A673 (cell line): ENCODE measurements at regions not wholly inside any gene's neighbourhood (a gene's known extent, or its start where the extent isn't known, plus 50 kb on each side); places are given as distances from the start of the nearest gene placed in this dataset.

ENCODE experiments used
- BruUV-seq: library from RNA; stranded (reverse); fragments of 400-500 nt; replicated peaks from 2 replicates; lab custom pipeline; 2021; lab: Mats Ljungman, UMichigan
- CTCF ChIA-PET: fragments of 300-600 bp; sonication (Branson Sonifier 250); formaldehyde crosslinking; loops from one replicate; lab custom pipeline; 2022; ENCODE audit warnings: antibody characterized with exemption; lab: Charles Lee
- POLR2A ChIA-PET: fragments of 300-600 bp; sonication (Branson Sonifier 250); formaldehyde crosslinking; loops from one replicate; lab custom pipeline; 2022; ENCODE audit warnings: antibody characterized with exemption; ENCODE audit not compliant: low non-redundant PET; lab: Charles Lee
- DNase-seq: peaks from one replicate; pipeline ENCODE4 v3.0.0-alpha.2; 2015; ENCODE audit warnings: low spot score
- H3K27ac ChIP-seq: fragments of 200-600 bp; sonication (generic); 2 replicates; pipeline ENCODE4 v1.5.1; 2016; ENCODE audit warnings: mixed run types, low read depth, mild to moderate bottlenecking, mixed read lengths, antibody characterized with exemption, low read length; ENCODE audit not compliant: poor library complexity, severe bottlenecking
- H3K27me3 ChIP-seq: fragments of 200-600 bp; sonication (generic); replicated peaks from 2 replicates; pipeline ENCODE4 v1.6.1; 2017; ENCODE audit warnings: mixed run types, low read depth, mild to moderate bottlenecking, mixed read lengths, antibody characterized with exemption, low read length; ENCODE audit not compliant: insufficient read depth, poor library complexity
- H3K36me3 ChIP-seq: fragments of 200-600 bp; sonication (generic); 2 replicates; pipeline ENCODE4 v1.6.1; 2016; ENCODE audit warnings: mixed run types, mild to moderate bottlenecking, mixed read lengths, antibody characterized with exemption, low read length; ENCODE audit not compliant: insufficient read depth, poor library complexity, severe bottlenecking
- H3K4me1 ChIP-seq: fragments of 200-600 bp; sonication (generic); 2 replicates; pipeline ENCODE4 v1.6.1; 2017; ENCODE audit warnings: mixed run types, mild to moderate bottlenecking, mixed read lengths, antibody characterized with exemption, low read length; ENCODE audit not compliant: insufficient read depth, poor library complexity, severe bottlenecking
- H3K4me3 ChIP-seq: fragments of 200-600 bp; sonication (generic); 2 replicates; pipeline ENCODE4 v1.5.1; 2016; ENCODE audit warnings: low read depth, mixed run types, mild to moderate bottlenecking, mixed read lengths, low read length; ENCODE audit not compliant: poor library complexity, severe bottlenecking
- H3K9me3 ChIP-seq: fragments of 200-600 bp; sonication (generic); 2 replicates; pipeline ENCODE4 v1.6.1; 2016; ENCODE audit warnings: mixed run types, low read depth, mild to moderate bottlenecking, mixed read lengths, antibody characterized with exemption, low read length; ENCODE audit not compliant: poor library complexity, severe bottlenecking
- EZH2 ChIP-seq: fragments of 200-600 bp; sonication (generic); IDR thresholded peaks from 2 replicates; pipeline ENCODE4 v1.6.1; 2017; ENCODE audit warnings: borderline replicate concordance, low read depth, mild to moderate bottlenecking, mixed read lengths, antibody characterized with exemption, low read length; ENCODE audit not compliant: poor library complexity, severe bottlenecking
- intact Hi-C: fragments of 100-400 bp; cut with micrococcal nuclease; formaldehyde crosslinking; loops from one replicate; pipeline ENCODE4 v1.10.0; 2022; ENCODE audit not compliant: unreplicated experiment
- TF ChIP-seq, protein P1 (sequence below): fragments of 300-800, 200-600 bp; sonication (generic); conservative IDR thresholded peaks from 2 replicates; pipeline ENCODE4 v1.5.1; 2017; ENCODE audit warnings: low read depth, mild to moderate bottlenecking, antibody characterized with exemption, low read length, moderate library complexity, mixed read lengths

DNA sequence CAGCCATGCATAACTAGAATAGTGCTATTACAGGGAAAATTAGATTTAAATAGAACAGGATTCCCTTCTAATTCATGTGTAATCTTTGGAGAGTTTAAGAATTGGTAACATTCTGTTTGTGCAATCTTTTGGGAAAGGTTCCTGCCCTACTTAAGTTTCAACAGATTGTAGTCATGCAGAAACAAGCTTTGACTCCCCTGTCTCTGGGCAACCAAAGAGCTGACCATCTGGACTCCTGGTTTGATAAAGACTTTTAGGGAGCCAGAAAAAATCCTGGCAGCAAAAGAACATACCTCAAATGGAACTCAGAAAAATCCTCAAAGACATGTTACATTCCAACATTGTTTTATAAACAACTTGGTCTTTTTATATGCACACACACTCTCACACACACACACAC, 191.1 kb upstream of the NEIL3 start:
- DNase-seq: no peak
- H3K4me1 ChIP-seq: no peaks in the 10 kb centered on the region
- no peak overlapping the region for H3K4me3 ChIP-seq
- H3K36me3 ChIP-seq: no peaks in the 10 kb centered on the region
- intact Hi-C loops: no loop called here
- no peak for TF ChIP-seq EZH2
- TF ChIP-seq, protein P1, sequence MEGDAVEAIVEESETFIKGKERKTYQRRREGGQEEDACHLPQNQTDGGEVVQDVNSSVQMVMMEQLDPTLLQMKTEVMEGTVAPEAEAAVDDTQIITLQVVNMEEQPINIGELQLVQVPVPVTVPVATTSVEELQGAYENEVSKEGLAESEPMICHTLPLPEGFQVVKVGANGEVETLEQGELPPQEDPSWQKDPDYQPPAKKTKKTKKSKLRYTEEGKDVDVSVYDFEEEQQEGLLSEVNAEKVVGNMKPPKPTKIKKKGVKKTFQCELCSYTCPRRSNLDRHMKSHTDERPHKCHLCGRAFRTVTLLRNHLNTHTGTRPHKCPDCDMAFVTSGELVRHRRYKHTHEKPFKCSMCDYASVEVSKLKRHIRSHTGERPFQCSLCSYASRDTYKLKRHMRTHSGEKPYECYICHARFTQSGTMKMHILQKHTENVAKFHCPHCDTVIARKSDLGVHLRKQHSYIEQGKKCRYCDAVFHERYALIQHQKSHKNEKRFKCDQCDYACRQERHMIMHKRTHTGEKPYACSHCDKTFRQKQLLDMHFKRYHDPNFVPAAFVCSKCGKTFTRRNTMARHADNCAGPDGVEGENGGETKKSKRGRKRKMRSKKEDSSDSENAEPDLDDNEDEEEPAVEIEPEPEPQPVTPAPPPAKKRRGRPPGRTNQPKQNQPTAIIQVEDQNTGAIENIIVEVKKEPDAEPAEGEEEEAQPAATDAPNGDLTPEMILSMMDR: no peak
- no peaks in the 10 kb centered on the region for H3K9me3 ChIP-seq
- CTCF ChIA-PET: no interaction called here
- no peak overlapping the region for H3K27ac ChIP-seq
- H3K27me3 ChIP-seq: no peaks in the 10 kb centered on the region
- BruUV-seq: no TSS peak
- POLR2A ChIA-PET: no interaction called here

DNA sequence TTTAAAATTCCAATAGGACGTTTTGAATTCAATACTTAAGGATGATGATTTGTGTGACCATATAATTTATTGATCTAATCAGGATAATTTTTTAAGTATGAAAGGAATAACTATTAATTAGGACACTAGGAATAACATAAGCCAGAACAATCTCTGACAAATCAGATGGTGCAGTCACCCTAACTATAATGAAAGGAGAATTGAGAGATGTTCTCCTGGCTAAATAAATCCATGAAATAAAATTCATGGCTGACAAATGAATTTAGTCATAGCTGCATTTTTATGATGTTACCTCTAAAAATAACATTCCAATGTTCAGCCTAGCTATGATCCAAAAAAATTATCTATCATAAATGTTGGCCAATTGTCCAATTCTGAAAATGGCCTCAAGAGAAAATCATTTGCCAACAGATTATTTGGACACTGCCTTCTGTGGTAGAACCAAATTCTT, 190.6 kb upstream of the NEIL3 start:
- CTCF ChIA-PET: no interaction called here
- DNase-seq: no peak
- intact Hi-C loops: no loop called here
- H3K27me3 ChIP-seq: no peaks in the 10 kb centered on the region
- H3K27ac ChIP-seq: no peak overlapping the region
- H3K4me3 ChIP-seq: no peak overlapping the region
- POLR2A ChIA-PET: no interaction called here
- BruUV-seq: no TSS peak
- H3K4me1 ChIP-seq: no peaks in the 10 kb centered on the region
- H3K36me3 ChIP-seq: no peaks in the 10 kb centered on the region
- TF ChIP-seq, protein P1: no peak
- H3K9me3 ChIP-seq: no peaks in the 10 kb centered on the region

DNA sequence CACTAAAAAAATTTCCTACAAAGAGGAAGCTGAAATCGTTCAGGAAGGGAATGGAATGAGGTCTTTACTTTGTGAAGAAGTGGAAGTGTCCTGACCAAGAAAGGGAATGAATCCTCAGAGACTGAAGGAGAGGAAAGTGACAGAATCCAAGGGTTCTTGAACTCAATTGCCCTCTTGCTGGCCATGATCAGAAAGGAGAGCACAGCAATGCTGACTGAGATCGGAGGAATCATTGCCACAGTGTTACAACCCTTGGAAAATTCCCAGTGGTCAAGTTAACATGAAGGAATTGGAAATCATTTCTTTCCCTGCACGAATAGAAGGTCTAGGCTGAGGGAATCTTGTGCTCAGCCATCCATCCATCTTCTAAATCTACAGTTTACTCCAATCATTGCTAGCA, 190.0 kb upstream of the NEIL3 start:
- CTCF ChIA-PET: no interaction called here
- Histone ChIP-seq H3K36me3 (no peaks in the 10 kb centered on the region), H3K4me1 (no peaks in the 10 kb centered on the region), H3K27ac (no peak overlapping the region), H3K27me3 (no peaks in the 10 kb centered on the region), H3K9me3 (no peaks in the 10 kb centered on the region), H3K4me3 (no peak overlapping the region)
- BruUV-seq: no TSS peak
- TF ChIP-seq, protein P1: no peak
- no peak for TF ChIP-seq EZH2
- intact Hi-C loops: no loop called here
- POLR2A ChIA-PET: no interaction called here
- no peak for DNase-seq
